ENCODE measurements at regions not wholly inside any gene's neighbourhood (a gene's known extent, or its start where the extent isn't known, plus 50 kb on each side); places are given as distances from the start of the nearest gene placed in this dataset.

DNA sequence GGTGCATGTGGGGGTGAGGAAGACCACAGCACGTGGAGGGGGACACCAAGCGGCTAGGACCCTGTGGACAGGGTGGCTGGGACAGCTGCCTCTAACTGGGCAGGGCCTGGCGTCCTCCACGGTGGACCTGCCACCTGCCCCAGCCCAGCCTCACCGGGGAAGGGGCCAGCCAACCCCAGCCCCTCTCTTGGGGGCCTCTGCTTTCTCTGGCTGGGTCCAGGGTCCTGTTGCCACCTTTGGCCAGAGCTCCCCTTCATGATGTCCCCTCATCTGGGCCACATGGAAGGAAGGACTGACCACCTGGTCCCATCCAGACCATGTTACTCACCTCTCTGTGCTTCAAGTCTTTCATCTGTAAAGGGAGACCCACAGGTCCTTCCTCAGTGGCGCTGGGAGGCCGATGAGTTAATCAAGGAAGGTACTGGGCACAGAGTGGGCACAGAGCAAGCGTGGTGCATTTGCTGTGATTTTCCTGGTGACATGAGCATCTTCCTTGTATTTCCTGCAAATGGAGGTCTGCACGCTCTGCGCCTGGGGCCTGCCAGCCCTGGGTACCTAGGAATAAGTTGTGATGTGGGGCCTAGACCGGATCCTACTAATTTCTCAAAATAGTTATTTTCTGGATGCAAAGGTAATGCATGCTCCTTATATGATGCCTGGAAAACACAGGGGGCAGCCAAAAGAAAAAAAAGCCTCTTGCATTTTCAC is 538.4 kb downstream of the TBC1D22A start:
- DNase-seq: no peak

DNA sequence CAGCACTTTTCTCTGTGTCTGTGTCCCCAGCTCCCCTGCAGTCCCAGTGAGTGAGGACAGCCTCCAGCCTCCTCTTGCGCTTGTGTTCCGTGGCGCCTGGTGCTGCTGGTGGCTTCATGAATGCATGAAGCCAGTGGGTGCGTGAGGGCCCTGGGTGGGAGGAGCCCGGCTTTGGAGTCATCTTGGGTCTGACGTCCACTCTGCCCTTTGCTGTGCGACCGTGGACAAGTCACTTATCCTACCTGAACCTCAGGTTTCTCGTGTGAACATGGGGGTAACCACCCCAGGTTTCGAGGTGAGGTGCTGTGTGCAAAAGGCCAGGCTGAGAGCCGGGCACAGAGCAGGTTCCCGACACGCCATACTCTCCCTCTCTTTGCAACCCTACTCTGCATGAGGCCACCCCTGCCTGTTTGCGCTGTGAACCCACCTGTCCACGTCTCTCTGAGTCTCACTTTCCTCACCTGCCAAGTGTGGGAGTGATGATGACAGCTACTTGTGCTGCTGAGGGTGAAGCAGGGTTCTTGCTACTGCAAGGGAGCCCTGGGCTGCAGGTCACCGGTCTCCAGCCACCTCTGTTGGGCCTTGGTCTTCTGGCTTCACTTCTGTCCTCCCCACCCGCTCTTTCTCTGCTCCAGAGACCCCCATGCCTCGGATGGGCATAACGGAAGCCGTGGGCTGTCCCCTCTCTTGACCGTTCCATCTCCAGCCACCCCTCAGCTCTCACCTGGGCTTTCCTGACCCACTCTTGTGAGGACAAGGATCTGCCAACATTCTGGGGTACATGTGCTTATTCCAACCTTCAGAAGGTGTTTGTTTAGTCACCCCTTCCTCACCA is 537.6 kb downstream of the TBC1D22A start:
- no peak for DNase-seq

- DNase-seq: no peak
These were observed 536.9 kb downstream of the TBC1D22A start for GRCh38 chr22:47299211-47299862.

- no peak for DNase-seq
These were observed 535.8 kb downstream of the TBC1D22A start for GRCh38 chr22:47298017-47298785.

DNA sequence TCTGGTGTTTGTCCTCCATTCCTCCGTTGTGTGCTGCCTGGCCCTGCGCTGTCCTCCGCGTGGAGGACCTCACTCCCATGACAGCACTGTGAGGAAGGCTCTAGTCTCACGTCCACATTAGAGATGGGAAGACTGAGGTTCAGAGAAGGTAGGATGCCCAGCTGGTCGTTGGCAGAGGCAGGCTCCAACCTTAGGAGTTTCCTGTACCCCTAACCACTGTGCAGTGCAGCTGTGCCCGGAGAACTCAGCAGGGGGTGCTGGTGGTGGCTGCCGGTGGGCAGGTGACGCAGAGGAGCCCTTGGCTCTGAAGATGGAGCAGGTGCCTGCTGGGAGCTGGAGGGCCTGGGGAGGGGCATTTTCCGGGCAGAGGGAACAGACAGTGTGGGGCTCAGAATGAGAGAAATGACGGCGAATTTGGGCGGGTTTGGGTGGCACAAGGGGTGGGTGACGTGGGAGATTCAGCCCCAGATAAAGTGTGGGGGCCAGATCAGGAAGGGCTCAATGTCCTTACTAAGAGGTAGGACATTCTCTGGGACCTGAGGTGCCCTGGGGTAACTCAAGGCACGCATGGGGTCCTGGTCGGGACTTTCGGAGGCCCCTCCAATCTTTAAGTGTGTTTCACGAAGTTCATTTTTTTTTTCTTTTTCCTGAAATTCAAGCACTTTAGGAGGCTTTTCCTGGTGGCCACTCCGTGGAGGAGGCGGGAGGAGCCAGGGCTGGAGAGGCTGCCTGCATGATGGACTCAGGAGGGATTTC is 535.0 kb downstream of the TBC1D22A start:
- no peak for DNase-seq

GRCh38 chr22:47296405-47297260 is 534.2 kb downstream of the TBC1D22A start:
- DNase-seq: no peak

DNA sequence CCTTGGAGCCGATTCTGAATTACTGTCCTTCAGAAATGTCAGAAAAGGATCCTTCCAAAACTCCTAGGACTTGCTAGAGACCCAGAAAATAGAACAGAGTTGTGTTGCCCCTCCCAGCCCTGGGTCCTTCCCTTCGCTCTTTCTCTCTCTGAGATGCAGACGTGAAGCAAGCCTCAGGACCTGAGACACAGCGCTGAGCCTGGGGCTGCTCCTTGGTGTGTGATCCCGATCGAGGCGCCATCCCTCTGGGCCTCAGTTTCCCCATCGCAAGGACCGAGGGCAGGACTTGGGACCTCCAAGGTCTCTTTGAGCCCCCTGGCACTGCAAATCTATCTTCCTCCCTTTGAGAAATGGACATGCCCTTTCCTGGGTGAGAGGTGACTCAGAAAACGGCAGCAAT is 533.5 kb downstream of the TBC1D22A start:
- DNase-seq: no peak

DNA sequence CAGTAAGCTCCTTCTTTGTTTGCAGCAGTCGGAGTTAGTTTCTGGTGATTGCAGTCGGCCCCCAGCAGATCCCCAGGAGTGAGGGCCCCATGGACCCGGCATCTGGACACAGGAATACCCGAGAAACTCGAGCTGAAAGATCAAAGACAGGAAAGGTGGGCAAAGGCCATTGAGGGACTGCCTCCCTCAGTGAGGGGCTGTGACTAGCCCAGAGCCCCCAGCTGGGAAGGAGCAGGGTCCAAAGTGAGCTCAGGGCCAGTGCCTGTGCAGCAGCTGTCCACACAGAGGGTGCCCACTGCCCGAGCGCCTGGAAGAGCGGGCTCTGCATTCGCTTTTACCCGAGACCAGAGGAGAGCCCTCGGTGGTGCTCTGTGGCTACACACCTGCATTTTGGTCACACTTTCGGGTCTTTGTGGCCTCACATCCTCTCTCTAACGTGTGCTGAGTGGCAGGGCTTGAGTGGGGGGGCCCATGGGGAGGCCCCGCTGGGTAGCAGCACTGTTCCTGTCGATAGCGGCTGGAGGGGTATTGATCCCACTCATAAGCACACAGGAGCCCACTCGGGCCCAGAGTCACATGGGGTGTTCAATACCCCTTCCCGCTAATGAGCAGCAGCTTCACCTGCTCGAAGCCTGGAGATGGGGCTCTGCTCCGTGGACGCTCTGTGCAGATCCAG is 532.9 kb downstream of the TBC1D22A start:
- DNase-seq: no peak

DNA sequence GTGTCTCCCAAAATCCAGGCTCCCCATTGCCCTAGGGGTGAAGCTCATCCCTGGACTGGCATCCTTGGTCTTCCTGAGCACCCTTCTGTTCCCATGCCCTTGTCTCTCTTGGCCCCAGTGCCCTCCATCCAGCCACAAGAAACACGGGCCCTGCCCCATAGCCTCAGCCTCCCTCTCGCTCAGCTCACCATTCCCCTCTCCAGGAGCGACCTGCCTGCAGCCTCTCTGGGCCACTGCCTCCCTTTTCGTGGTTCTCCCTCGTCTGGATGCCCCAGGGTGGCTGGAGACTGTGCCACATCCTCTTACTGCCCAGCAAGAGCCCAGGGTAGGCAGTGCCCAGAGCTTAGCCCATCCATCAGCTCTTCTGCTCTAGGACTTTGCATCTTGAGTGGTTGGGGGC is 532.1 kb downstream of the TBC1D22A start:
- DNase-seq: no peak

DNA sequence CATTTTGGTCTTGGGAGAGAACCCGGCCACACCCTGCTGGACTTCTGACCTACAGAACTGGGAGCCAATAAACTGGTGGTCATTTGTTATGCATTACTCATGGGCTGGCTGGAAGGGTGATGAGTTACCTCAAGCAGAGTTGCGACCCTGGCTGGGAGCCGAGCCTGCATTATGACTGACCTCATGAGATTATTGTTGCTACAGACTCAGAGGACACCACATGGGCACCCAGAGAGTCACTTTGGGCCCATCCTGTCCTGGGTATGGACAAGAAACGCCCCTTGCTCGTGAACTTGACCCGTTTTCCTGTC is 531.7 kb downstream of the TBC1D22A start:
- DNase-seq: peak; percentile 12

DNA sequence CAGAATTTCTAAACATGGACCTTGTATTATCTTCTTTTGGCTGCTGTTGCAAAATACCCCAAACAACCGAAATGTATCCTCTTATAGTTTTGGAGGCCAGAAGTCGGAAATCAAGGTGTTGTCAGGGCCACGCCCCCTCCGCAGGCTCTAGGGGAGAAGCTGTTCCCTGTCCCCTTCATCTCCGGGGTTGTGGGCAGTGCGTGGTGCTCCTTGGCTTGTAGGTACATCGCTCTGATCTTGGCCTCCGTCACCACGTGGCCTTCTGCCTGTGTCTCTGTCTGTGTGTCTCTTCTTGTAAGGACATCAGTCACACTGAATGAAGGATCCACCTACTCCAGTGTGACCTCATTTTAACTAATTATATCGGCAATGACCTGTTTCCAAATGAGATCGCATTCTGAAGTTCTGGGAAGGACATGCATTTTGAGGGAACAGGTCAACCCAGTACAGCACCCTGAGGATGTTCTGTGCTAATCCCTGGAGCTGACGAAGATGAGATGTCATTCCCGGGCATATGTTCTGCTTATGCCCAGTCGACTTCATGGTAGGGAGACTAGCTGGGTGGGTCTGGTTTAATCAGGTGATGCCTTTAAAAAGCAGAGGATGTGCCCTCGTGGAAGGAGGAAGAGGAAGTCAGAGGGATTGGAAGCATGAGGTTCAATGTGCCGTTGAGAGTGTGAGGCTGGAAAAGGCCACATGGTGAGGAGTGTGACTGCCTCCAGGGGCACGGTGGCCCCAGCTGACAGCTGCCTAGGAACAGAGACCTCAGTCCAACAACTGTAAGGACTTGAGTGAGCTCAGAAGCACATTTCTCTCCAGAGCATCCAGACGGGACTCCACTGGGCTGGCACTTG is 531.1 kb downstream of the TBC1D22A start:
- DNase-seq: no peak

GRCh38 chr22:47292546-47293320 is 530.3 kb downstream of the TBC1D22A start:
- DNase-seq: no peak

GRCh38 chr22:47291565-47292495 is 529.4 kb downstream of the TBC1D22A start:
- DNase-seq: no peak

GRCh38 chr22:47290706-47291430 is 528.4 kb downstream of the TBC1D22A start:
- no peak for DNase-seq

DNA sequence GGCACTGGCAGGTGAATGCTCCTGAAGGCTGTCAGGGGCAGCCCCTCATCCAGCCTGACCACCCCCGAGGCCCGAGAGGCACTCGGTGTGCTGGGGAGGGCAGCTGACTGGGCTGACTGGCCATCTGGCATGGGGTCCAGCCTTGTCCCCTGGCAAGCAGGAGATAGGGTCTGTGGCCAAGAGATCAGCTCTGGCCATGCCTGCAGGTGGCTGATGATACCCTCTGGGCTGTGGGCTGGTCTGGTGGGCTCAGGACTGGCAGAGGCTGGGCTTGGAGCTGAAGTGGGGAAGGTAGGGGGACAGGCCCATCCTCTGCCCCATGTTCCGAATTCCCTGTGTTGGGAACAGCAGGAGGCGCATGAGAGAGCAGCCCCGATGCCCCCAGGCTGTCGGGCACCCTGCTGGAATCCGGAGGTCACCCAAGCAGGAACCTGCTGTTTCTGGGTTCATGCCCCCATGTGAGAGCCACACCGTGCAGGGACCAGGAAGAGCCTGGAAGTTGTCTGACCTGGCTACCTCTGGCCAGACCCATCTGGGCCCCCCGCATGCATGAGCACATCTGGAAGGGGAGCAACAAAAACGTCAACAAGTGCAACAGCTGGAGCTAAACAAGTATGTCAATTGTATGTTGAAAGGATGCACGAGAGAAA is 527.0 kb downstream of the TBC1D22A start:
- DNase-seq: no peak

DNA sequence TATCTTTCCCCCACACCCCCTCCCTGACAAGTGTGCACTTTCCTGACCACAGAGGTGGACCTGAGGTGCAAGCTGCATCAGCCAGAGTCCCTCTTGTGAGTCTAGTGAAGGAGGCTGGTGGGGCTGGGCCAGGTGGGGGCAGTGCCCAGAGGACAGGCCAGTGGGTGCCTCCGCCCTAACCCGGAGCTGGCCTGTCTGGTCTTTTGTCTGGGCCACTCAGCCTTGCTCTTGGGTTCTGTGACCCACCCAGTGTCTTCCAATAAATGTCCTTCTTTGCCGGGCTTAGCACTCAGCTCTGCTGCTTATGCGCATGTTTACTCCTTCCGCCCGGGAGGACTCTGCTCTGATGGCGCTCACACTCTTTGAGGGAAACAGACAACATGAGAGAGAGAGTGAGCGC is 526.2 kb downstream of the TBC1D22A start:
- DNase-seq: no peak

GRCh38 chr22:47287516-47287915 is 525.1 kb downstream of the TBC1D22A start:
- no peak for DNase-seq
